ENCODE measurements at regions not wholly inside any gene's neighbourhood (a gene's known extent, or its start where the extent isn't known, plus 50 kb on each side); places are given as distances from the start of the nearest gene placed in this dataset.

DNA sequence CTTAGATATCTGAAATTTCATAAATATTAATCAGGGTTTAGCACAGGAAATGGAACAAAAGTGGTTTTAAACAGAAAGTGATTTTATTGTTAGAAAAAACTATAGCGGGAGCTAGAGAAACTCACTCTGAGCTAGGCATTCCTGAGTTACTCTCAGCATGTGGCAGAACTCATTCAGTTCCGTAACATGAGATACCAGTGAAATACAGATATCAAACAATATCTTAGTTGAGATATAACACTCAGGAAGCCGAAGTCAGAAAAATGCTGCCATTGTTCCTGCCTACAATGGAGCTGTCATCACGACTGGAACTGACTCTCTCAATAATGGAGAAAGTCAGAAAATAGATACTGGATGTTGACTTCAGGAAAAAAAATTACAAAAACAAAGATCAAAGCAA lies 1428.7 kb downstream of the PCDH18 start:
- no peak for DNase-seq (ENCODE audit: low spot score)

DNA sequence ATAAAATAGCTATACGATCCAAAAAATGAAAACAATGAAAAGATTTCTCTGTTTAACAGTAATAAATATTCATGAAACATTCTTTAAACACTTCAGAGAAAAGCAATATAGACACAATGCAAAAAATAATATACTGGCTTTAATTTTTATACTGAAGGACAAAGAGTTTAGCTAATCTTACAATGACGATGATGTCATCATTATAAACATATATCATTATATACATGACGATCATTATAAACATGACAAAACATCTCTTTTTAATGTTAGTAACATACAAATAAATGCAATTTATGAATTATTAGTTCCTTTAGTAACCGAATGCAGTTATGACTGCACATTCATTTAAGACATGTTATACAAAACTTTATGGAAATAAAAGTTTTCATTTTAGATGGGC lies 1434.6 kb downstream of the PCDH18 start:
- no peak for DNase-seq (ENCODE audit: low spot score)

DNA sequence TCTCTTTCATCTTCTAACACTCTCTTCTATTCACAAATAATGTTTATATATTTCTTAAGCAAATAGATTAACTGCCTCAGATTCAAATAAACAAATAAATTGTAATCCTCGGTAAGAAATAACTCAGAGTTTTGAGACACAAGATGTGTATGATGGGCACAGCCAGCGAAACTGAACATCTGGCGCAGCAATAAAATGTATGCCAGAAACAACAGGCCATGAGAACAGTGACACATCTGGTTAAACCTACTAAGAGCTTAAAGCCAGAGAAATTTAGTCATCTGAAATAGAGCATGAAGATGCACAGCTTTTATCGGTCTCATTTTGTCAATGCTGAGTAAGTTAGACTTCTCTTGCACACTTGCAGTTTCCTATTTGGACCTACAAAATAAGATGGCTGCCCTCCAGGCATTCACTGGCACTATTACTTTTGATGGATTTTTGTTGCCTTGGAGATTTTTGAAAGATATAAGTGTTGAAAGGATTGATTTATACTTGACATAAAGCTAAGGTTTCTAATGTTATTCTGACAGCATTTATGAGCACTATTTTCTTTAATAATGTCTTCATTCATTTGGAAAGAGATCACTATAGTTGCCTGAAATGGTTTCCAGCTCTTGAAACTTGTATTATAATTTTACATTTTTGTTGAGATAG lies 1444.0 kb downstream of the PCDH18 start:
- DNase-seq (ENCODE audit: low spot score): no peak

DNA sequence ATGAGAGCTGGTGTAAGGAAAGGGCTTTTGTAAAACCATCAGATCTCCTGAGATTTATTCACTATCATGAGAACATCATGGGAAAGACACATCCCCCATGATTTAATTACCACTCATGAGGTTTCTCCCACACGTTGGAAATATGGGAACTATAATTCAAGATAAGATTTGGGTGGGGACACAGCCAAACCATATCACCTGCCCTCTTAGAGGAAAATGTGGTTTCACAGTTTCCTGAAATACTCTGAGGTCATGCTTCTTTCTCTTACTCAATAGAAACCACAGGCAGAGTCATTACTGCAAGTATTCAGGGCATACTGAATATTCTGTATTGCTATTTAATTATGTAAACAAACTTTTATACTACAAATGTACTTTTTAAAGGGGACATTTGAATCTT lies 1453.3 kb downstream of the PCDH18 start:
- DNase-seq (ENCODE audit: low spot score): no peak

DNA sequence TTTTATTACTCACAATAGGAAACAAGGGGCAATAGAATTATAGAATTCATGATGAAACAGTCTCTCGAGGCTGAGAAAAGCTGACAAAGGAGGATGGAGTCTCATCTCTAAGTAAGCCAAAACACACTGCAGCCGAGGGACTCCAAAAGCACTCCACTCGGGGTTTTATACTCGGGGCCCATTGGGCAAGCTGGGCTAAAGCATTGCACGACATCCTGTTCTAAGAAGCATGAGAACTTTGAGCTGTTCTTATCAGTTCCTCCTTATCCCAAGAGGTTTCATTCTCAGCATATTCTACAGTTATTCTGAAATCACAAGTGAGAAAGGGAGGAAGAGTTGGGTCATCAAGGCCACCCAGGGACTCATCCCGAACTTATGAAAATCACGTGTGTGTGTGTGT lies 1475.5 kb downstream of the PCDH18 start:
- DNase-seq (ENCODE audit: low spot score): no peak

DNA sequence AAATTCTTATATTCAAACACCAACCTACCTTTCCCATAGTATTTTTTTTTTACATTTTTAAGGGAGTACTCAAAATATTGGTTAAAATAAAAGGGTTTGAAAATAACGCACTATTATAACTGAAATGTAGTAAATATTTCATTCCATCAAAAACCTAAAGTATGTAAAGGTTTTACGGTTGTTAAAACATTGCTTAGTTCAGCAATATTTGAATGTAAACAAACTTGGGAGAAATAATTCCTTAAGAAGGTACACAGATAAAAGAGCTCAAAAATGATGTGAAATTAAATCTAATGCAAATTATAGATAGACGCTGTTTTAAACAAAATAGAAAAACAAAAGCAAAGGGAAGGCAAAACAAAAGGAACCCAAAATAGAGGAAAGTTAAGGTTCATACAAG lies 1476.9 kb downstream of the PCDH18 start:
- DNase-seq (ENCODE audit: low spot score): no peak

DNA sequence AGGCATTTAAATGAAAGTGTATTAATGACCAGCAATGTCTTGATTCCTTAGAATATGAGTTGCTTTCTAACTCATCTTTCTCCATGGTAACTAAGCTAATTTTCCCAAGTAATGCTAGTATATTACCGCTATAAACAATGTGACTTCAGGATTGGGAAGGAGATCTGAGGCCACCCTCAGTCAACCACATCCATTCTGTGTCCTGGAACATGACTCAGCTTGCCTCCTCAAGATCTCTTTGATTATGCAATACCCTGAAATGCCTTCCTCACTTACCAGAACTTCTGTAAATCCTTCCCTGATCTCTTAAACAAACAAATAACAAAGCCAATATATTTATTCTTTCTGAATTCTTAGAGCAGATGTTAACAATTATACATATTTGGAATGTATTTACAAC lies 1495.5 kb downstream of the PCDH18 start:
- DNase-seq (ENCODE audit: low spot score): no peak

DNA sequence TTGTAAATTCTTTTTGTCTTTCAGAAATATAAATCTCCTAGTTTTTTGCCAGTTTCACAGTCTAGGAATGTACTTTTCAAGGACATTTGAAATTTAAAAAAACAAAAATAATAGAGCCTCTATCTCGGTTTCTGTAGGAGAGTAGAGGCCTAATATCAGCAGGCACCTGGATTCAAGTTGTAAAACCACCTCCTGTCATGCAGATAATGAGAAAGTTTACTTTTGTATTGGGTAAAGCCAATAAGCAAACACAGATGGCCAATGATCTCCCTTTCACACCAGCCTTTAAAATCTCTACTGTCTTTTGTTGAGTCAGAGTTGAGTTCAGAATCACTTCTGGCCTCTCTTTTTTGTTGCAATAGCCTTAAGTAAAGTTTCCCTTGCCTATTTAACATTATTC lies 1499.9 kb downstream of the PCDH18 start:
- DNase-seq (ENCODE audit: low spot score): no peak

DNA sequence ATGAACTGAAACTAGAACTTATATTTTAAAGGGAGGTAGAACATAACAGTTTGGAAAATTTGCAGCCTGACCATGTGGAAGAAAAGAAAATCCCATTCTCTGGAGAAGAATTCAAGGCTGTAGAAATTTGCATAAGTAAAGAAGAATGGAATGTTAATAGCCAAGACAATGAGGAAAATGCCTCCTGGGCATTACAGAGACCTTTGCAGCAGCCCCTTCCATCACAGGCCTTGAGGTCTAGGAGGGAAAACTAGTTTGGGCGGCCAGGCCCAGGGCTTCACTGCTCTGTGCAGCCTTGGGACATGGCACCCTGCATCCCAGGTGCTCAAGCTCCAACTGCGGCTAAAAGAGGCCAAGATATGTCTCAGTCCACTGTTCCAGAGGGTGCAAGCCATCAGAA lies 1506.8 kb downstream of the PCDH18 start:
- DNase-seq (ENCODE audit: low spot score): no peak

DNA sequence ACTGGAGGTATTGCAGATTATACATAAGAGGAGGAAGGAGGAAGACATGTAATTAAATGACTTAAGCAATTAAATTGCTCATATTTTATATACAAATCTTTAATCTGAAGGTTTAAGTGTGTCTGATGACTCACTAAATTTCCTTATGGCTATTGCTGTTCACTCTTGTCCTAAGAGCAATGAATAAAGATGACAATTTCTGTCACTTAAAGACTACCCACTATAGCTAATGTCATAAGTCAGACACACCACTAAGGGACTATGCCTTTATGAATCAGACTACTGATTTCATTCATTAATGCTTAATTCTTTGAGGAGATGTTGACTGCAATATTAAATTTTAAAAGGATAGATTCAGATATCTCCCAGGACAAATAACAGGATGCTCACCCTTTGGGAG lies 1514.7 kb downstream of the PCDH18 start:
- DNase-seq (ENCODE audit: low spot score): no peak

DNA sequence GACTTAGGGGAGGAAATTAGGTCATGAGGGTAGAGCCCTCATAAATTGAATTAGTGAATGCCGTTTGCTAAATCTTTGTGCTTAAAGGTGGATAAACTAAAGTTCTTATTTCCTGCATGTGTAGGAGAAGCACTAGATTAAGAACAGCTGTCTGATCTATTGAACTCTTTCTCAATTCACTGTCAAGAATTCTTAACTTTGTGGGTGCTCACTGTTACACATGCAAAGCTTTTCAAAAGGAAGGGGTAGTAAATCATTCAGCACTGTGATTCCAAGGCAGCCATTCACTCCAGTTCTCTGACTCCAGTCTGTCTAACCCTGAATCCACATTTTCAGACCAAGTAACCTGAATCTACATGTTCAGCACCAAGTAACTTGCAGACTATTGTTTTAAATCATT lies 1520.1 kb downstream of the PCDH18 start:
- DNase-seq (ENCODE audit: low spot score): no peak

DNA sequence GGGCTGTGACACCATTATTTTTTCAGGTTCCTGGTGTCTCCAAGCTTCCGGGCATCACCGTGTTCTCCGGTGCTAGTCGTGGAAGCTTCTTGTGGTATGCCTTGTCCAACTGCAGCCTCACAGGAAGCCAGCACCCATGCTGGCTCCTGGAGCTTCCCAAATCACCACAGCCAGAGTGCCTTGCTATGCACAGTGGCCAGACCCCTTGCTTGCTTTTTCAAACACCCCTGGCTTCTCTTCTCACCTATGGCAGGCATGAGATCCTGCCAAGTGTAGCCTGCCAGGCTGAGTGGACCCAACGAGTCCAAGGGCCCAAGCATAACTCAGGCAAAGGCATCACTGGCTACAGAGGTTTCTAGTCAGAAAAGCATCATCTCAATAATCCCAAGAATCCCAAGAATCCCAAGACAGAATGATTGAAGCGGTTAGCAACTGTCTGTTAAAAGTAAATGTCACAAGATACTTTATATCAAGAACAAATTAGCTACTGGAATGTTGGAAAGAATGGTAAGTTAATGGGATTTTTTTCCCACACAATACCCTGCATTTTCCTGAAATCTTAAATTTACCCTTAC lies 1522.9 kb downstream of the PCDH18 start:
- no peak for DNase-seq (ENCODE audit: low spot score)

DNA sequence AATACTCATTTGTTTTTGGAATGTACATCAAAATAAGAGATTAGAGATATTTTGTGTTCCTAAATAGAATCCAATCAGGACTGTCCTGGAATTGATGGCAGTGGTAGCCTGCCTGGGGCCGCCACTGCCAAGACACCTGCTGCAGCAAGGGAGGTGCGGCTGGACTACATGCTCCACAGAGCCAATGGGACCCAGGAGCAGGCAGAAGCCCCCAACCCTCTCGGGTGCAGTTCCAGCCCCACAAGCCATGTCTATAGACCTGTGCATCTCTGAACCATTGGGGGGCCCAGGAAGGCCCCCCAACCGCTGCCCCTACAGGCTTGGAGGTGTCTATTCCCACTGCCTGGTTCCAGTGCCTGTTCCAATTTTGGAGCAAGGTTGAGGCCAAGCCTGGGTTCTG lies 1524.3 kb downstream of the PCDH18 start:
- DNase-seq (ENCODE audit: low spot score): no peak

DNA sequence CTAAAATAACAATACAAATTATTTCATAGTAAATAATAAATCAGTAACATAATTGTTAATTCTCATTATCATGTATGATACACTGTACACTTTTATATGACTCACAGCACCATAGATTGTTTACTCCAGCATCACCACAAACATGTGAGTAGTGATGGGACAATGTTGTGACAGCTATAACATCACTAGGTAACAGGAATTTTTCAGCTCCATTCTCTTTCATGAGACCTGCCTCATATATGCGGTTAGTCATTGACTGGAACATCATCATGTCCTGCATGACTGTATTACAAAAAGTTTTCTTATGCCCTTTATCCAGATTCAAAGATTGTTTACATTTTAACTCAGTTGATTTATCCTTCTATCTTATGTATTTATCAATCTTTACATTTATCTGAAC lies 1530.0 kb downstream of the PCDH18 start:
- DNase-seq (ENCODE audit: low spot score): no peak

DNA sequence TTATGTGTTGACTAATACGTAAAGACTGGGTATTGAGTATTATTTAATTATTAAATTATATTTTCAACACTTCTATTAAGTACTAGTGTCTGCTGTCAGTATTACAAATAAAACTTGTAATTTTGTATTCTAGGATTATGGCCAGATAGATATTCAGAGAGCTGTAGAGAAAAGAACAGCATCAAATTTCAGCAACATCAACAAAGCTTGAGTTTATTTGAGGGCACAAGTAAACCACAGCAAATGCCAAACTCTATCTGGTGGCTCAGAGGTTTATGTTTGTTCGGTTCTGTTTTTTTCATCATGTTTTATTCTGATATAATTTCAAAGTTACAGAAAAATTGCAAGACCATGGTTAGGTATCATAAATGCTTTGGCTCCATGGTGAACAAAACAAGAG lies 1530.5 kb downstream of the PCDH18 start:
- no peak for DNase-seq (ENCODE audit: low spot score)

DNA sequence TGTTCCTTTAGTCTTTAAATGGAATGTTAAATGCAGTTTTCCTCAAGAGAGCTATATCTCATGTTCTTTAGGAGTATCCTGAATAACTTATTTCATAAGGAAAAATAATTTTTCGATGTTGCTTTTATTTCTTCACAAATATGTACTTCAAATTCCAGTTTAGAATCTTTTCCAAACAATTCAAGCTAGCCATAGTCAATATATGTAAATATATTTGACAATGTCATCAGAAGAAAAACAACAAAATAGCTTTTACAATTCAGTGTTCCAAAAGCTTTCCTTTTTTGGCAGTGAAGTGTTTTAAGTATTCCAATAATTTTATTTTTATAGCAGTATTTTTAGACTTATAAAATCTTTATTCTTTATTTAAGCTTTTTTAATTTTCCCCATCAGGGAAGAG lies 1532.0 kb downstream of the PCDH18 start:
- no peak for DNase-seq (ENCODE audit: low spot score)

DNA sequence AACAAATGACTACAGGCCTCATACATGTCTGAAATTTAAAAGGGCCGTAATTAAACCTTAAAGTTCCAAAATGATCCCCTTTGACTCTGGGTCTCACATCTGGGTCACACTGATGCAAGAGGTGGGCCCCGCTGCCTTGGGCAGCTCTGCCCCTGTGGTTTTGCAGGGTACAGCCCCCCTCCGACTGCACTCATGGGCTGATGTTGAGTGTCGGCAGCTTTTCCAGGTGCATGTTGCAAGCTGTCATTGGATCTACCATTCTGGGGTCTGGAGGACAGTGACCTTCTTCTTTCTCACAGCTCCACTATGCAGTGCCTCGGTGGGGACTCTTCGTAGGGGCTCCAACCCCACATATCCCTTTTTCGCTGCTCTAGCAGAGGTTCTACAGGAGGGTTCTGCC lies 1537.9 kb downstream of the PCDH18 start:
- no peak for DNase-seq (ENCODE audit: low spot score)

DNA sequence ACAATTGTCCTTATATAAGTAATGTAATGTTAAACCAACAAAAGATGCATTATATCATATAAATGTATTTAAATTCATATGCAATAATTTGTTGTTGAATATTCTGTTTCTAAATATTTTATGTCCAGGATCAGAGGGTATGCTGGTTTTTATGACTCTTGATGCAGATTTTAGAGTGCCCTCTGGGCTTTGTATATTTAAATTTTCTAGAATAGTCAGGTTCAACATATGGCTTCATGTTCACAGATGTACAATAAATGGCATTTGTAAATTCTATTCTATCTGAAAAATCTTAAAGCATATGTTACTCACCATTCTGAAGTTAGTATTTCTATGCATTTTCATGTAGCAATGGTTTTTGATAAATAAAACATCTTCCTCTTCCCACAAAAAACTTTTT lies 1555.4 kb downstream of the PCDH18 start:
- DNase-seq (ENCODE audit: low spot score): no peak

DNA sequence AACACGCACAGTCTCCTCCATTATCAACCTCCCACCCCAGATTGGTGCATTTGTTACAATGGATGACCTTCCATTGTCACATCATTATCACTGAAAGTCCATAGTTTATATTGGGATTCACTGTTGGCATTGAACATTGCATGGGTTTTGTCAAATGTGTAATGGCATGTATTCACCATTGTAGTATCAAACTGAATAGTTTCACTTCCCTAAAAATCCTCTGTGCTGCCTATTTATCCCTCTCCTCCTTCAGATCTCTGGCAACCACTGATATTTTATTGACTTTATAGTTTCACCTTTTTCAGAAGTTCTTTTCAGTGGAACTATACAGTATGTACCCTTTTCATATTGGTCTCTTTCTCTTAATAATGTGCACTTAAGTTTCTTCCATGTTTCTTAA lies 1565.4 kb downstream of the PCDH18 start:
- DNase-seq (ENCODE audit: low spot score): no peak

DNA sequence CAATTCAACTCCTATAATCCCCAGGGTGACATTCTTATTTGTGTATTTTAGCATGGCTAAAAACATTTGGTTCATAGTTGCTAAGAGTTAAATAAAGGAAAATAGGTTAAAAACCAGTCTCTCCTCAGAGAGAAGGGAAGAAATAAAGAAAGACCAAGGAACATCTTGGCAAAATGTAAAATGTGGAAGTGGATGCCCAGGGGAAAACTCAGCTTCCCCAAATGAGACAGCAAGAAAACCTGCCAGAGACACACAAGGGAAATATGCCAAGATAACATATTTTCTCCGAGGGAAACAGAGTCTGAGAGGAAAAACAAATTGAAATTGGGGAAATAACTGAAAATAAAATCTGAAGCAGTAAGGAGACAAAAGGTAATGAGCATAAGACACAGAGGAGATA lies 1569.3 kb downstream of the PCDH18 start:
- no peak for DNase-seq (ENCODE audit: low spot score)

DNA sequence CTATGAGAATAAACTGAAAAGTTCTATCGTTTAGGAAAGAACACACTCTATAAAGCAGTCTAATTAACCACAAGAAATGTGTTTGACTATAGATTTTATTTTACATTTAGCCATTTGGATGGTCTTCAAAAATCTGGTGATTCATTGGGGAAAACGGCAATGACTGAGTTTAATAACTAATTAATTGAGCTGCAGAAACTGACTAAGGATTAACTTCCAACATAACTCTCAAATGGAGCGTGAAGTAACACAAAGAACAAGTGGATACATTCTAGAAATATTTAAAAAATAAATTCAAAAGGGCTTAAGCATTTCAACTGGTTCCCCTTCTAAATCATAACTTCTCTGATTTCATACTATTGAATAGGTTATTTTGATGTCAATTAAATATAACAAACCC lies 1582.4 kb downstream of the PCDH18 start:
- DNase-seq (ENCODE audit: low spot score): no peak

DNA sequence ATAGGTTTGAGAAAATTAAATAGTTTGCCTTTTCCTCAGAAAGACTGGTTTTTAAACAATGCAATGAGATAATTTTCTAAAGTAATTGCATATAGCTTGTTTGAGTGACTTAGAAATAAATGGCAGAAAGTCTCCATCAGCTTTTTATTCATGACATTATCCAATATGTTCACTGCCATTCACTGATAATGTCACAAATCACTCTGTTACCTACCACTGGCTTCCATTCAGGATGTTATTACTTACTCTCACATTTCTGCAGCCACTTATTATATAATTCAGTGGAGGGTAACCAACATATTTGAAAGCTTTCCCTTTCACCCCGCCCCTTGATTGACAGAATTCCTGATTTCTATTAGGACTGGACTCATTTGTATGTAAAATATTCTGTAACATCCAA lies 1583.5 kb downstream of the PCDH18 start:
- DNase-seq (ENCODE audit: low spot score): no peak

DNA sequence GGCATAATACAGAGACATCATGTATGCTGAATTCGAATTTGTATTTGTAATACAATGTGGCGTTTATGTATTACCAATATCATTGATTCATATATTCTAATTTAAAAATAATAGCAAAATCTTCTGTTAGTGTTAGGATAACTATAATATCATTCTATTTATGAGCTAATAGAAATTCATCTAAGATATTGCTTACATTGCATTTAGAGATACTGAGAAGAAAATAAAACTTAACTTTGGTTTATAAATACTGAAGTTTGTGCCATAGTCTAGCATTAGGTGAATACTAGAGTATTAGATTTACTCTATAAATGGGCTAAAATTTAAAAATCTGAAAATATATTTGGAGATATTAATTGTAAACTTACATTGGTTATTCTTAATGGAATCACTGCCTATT lies 1590.6 kb downstream of the PCDH18 start:
- DNase-seq (ENCODE audit: low spot score): no peak

DNA sequence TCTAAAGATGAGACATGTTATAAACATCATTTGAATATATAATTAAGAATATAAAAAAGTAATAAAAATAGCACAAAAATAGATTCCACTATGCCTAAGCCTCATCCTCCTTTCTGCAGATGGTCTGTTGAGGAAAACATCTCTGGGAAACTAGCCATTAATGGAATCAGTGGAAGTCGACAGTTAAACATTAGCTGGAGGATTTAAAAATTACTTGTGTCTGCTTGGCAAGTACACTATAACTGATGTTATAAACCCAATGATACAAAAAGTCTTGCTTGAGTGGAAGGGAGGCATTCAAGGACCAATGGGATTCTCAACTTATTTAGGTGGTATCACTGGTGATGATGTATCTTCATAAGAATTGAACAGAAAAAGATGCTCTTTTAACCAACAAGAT lies 1598.3 kb downstream of the PCDH18 start:
- DNase-seq (ENCODE audit: low spot score): no peak
